IMR-90 (cell line): ENCODE measurements at regions not wholly inside any gene's neighbourhood (a gene's known extent, or its start where the extent isn't known, plus 50 kb on each side); places are given as distances from the start of the nearest gene placed in this dataset.

Experiments
- BHLHE40 ChIP-seq: fragments of 150-350 bp; IDR thresholded peaks from 2 replicates; pipeline ENCODE4 v1.6.1; 2016; ENCODE audit warnings: mild to moderate bottlenecking, low read depth, low read length
- CTCF ChIP-seq: conservative IDR thresholded peaks from 2 replicates; pipeline ENCODE4 v1.5.1; 2012; ENCODE audit warnings: mild to moderate bottlenecking, low read depth, low read length, improper control_type of control experiment
- MAFK ChIP-seq: IDR thresholded peaks from 2 replicates; pipeline ENCODE4 v1.6.1; 2012; ENCODE audit warnings: low read depth, low read length, improper control_type of control experiment
- POLR2A ChIP-seq: IDR thresholded peaks from 2 replicates; pipeline ENCODE4 v1.6.1; 2012; ENCODE audit warnings: mild to moderate bottlenecking, low read depth, low read length
- RAD21 ChIP-seq: IDR thresholded peaks from 2 replicates; pipeline ENCODE4 v1.6.1; 2012; ENCODE audit warnings: low read length, improper control_type of control experiment
- RFX5 ChIP-seq: IDR thresholded peaks from 2 replicates; pipeline ENCODE4 v1.8.0; 2012; ENCODE audit warnings: low read depth, mild to moderate bottlenecking, low read length, moderate library complexity

DNA sequence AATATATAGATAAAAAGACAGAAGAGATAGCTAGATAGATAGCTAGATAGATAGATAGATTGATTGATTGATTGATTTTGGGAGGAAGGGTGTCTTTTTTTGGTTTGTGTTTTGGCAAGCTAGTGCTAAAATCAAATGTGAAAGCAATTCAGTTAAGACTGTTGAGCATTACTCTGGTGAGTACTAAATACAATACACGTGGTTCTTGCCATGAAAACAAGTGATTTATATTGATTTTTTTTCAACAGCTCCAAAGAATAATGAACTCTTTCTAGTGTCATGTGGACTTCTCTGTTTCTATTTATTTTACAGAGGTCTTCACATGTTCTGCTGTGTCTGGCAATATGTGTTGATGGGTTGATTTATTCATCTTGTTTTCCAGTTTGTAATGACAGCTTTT lies 172.0 kb downstream of the POU4F1 start:
- TF ChIP-seq CTCF = no peak
- no peak for TF ChIP-seq POLR2A
- TF ChIP-seq MAFK = no peak
- TF ChIP-seq BHLHE40 = no peak
- TF ChIP-seq RAD21 = no peak
- TF ChIP-seq RFX5 = no peak
